HG03280 (cell line): ENCODE measurements at regions not wholly inside any gene's neighbourhood (a gene's known extent, or its start where the extent isn't known, plus 50 kb on each side); places are given as distances from the start of the nearest gene placed in this dataset.

ENCODE experiments used
- ATAC-seq: cut with Tn5 transposase; IDR thresholded peaks from one replicate; pipeline ENCODE4 v1.9.1; 2021; ENCODE audit warnings: mild to moderate bottlenecking, moderate library complexity; ENCODE audit not compliant: unreplicated experiment

GRCh38 chr14:38526826-38527501 lies 271.1 kb upstream of the CLEC14A start:
- no peak for ATAC-seq

GRCh38 chr14:38524636-38525509 lies 269.0 kb upstream of the CLEC14A start:
- no peak for ATAC-seq

GRCh38 chr14:38522724-38523123 lies 266.8 kb upstream of the CLEC14A start:
- no peak for ATAC-seq

DNA sequence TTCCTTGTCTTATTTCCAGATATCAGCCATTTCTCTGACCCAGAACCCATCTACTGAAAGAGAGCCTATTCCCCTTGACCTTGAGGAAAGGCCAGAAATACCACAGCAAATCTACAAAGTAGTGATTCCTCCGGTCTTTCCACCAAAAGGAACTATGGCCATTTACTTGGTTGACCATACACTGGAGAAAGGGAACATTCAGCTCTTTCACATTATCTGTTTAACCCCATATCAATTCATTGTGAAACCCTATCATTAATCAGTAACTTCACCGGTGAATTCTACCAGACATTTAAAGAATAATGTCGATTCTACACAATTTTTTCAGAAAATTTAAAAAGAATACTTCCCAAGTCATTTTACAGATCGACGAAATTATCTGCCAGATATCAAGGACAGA lies 265.7 kb upstream of the CLEC14A start:
- no peak for ATAC-seq

- no peak for ATAC-seq
Measured at GRCh38 chr14:38517426-38517825, 261.5 kb upstream of the CLEC14A start.

- no peak for ATAC-seq
Measured at GRCh38 chr14:38512236-38512635, 256.3 kb upstream of the CLEC14A start.

DNA sequence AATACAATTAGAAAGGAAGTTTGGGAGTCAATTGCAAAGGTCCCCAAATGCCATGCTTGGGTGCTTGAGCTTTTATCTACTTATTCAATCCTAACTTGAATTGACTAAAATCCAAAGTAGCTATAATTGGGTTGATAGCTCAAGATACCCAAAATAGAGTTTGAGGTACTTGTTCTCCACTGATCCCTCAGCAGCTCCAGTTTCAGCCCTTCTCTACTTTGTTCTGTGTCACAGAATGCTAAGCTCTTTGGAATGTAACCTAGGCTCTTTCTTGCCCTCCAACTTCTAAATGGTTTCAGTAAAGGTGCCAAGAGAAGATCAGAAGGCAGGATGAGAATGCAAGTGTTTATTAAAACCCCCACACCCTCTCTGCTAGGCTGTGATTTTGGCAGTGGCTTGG lies 251.4 kb upstream of the CLEC14A start:
- ATAC-seq = no peak

- ATAC-seq = no peak
Measured at GRCh38 chr14:38505973-38506249, 250.0 kb upstream of the CLEC14A start.

- ATAC-seq = no peak
Measured at GRCh38 chr14:38505221-38505972, 249.5 kb upstream of the CLEC14A start.

GRCh38 chr14:38504175-38504574 lies 248.3 kb upstream of the CLEC14A start:
- ATAC-seq = no peak

GRCh38 chr14:38502239-38502638 lies 246.3 kb upstream of the CLEC14A start:
- ATAC-seq = no peak

GRCh38 chr14:38500125-38500524 lies 244.2 kb upstream of the CLEC14A start:
- ATAC-seq = no peak

- ATAC-seq = no peak
Measured at GRCh38 chr14:38496092-38496491, 240.2 kb upstream of the CLEC14A start.

GRCh38 chr14:38490273-38490672 lies 234.4 kb upstream of the CLEC14A start:
- no peak for ATAC-seq

- no peak for ATAC-seq
Measured at GRCh38 chr14:38485026-38485425, 229.1 kb upstream of the CLEC14A start.

DNA sequence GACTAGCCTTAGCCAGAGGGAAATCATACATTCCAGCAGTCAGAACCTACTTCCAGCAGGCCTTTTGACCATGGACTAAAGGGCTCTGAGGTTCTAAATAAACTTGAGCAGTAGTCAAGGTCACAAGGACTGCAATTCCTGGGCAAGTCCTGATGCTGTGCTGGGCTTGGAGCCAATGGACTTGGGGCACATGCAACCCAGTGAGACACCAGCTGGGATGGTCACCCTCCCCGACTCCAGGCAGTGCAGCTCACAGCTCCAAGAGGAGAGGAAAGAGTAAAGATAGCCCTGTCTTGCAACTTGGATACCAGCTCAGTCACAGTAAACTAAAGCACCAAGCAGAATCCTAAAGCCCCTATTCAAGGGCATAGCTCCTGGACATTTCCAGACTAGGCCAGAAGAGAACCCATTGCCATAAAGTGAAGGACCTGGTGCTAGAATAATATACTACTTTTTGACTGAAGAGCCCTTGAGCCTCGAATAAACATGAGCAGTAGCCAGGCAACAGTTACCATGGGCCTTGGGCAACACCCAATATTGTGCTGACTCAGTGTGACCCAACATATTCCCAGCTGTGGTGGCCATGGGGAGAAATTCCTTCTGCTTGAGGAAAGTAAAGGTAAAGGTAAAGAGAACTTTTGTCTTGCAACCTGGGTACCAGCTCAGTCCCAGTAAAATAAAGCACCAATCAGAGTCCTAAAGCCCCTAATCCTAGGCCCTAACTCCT lies 226.2 kb upstream of the CLEC14A start:
- ATAC-seq = no peak

DNA sequence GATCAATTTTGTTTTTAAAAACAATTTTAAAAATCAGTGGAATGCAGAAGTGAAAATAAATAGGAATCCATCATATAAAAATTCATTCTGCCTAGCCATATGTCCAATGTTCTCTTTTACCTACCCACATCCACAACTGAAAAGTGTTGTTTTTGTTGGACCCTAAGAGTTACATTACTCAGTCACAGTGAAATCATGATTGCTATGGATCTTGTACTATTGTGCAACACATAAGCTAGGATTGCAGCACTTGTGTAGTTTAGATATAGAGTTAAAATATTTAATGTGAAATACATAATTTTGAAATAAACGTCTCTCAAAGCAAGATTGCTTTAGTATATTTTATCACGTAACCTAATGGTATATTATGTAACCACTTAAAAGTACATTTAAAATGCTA lies 213.3 kb upstream of the CLEC14A start:
- ATAC-seq = no peak

DNA sequence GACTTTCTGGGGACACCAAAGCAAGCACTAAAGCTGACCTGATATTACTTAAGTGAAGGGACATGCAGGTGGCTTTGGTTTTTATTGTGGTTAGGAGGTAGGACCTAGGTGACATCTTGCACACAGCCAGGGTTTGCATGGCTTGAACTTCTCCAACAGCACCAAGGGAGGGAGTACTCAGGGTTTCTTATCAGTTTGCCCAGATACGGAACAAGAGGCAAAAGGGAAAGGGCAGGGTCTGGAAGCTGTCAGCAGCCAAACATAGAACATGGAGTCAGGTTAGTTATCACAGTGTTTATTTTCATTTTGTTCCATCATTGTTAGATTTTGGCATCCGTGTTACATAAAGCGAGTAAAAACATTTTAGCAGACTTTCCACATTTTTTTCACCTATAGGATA lies 186.3 kb upstream of the CLEC14A start:
- ATAC-seq = no peak

DNA sequence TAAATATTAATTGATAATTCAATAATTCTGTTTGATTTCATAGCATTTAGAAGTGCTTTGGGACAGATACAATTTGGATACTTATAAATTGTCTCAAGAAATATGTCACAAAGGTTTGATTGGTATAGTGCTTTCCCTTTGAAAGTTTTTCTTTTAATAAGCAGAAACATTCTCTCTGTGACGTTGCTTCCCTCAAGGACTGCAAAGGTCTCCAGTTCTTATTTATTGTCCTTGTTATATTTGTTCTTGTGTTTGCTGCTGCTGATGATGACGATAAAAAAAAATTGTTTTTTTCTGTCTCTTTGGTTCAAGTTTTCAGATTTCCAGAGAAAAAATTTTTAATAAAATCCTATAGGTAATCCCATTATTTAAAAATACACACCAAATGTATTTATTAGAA lies 176.3 kb upstream of the CLEC14A start:
- no peak for ATAC-seq

DNA sequence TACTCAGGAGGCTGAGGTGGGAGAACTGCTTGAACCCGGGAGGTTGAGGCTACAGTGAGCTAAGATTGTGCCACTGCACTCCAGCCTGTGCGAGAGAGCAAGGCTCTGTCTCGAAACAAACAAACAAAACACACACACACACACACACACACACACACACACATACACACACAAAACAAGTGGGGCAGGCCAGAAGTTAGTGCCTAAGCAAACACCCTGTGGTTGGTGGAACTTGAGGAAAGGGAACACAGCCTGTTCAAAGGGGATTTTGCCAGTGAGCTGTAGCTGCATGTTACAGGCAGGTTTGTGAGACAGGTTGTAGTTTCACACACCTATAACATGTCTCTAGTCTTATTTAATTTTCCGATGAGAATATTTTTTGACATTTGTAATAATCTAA lies 175.3 kb upstream of the CLEC14A start:
- no peak for ATAC-seq

DNA sequence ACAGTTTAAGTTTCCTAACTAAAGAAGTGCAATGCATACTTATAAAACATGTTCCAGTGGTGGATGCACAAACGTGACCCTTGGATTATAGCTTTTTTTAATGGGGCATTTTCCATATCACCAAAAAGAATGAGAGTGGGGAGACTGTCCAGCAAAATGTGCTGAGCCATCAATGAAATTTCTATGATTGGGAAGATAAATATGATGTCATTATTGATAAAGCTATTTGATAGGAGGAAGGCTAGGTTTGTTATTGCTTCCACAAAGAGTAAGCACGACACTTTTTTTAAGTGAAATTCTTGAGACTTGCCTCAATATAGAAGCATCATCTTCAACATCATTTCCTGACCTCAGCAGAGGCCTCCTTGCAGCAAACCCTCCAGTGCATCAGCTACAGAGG lies 174.6 kb upstream of the CLEC14A start:
- no peak for ATAC-seq
